ENCODE measurements at regions not wholly inside any gene's neighbourhood (a gene's known extent, or its start where the extent isn't known, plus 50 kb on each side); places are given as distances from the start of the nearest gene placed in this dataset.

GRCh38 chr6:4553387-4553786, 222.8 kb upstream of the CDYL start:
- DNase-seq = no peak

GRCh38 chr6:4550227-4550597, 226.0 kb upstream of the CDYL start:
- no peak for DNase-seq

GRCh38 chr6:4549556-4550226, 226.5 kb upstream of the CDYL start:
- no peak for DNase-seq

- DNase-seq = no peak
Measured at GRCh38 chr6:4545893-4546292, 230.3 kb upstream of the CDYL start.

GRCh38 chr6:4543596-4543995, 232.6 kb upstream of the CDYL start:
- no peak for DNase-seq

- no peak for DNase-seq
Measured at GRCh38 chr6:4533576-4533975, 242.6 kb upstream of the CDYL start.

- no peak for DNase-seq
Measured at GRCh38 chr6:4531406-4531805, 244.8 kb upstream of the CDYL start.

- DNase-seq = no peak
Measured at GRCh38 chr6:4522453-4522852, 253.8 kb upstream of the CDYL start.

- no peak for DNase-seq
Measured at GRCh38 chr6:4521070-4521469, 255.1 kb upstream of the CDYL start.

GRCh38 chr6:4518506-4518905, 257.7 kb upstream of the CDYL start:
- no peak for DNase-seq

- no peak for DNase-seq
Measured at GRCh38 chr6:4516206-4516605, 260.0 kb upstream of the CDYL start.

GRCh38 chr6:4513561-4513960, 262.6 kb upstream of the CDYL start:
- DNase-seq = no peak

GRCh38 chr6:4512051-4512471, 264.1 kb upstream of the CDYL start:
- DNase-seq = no peak

GRCh38 chr6:4511641-4512020, 264.6 kb upstream of the CDYL start:
- no peak for DNase-seq

GRCh38 chr6:4510906-4511640, 265.1 kb upstream of the CDYL start:
- DNase-seq = no peak

GRCh38 chr6:4510317-4510716, 265.9 kb upstream of the CDYL start:
- no peak for DNase-seq

GRCh38 chr6:4509506-4509905, 266.7 kb upstream of the CDYL start:
- DNase-seq = no peak

- no peak for DNase-seq
Measured at GRCh38 chr6:4506792-4507191, 269.4 kb upstream of the CDYL start.

GRCh38 chr6:4506223-4506622, 270.0 kb upstream of the CDYL start:
- DNase-seq = no peak

- DNase-seq = no peak
Measured at GRCh38 chr6:4504700-4505099, 271.5 kb upstream of the CDYL start.

GRCh38 chr6:4503700-4504099, 272.5 kb upstream of the CDYL start:
- DNase-seq = no peak

GRCh38 chr6:4496284-4496683, 279.9 kb upstream of the CDYL start:
- DNase-seq = no peak

GRCh38 chr6:4491501-4492260, 284.5 kb upstream of the CDYL start:
- no peak for DNase-seq

GRCh38 chr6:4489538-4489937, 286.7 kb upstream of the CDYL start:
- no peak for DNase-seq

Data from activated T-cell treated with anti-CD3 and anti-CD28 coated beads for 4 hours (primary cell).